HG02943 (cell line): ENCODE measurements at regions not wholly inside any gene's neighbourhood (a gene's known extent, or its start where the extent isn't known, plus 50 kb on each side); places are given as distances from the start of the nearest gene placed in this dataset.
"Not testable (repeated sequence)": the region's sequence is repeated elsewhere in the genome, so short reads cannot be mapped to it uniquely, and the experiment has no call there.

ENCODE experiments used
- ATAC-seq: cut with Tn5 transposase; IDR thresholded peaks from one replicate; pipeline ENCODE4 v1.9.1; 2021; ENCODE audit warnings: mild to moderate bottlenecking, low read depth, moderate library complexity; ENCODE audit not compliant: unreplicated experiment

GRCh38 chr6:82780334-82780733 is 285.3 kb downstream of the UBE3D start:
- ATAC-seq = no peak

DNA sequence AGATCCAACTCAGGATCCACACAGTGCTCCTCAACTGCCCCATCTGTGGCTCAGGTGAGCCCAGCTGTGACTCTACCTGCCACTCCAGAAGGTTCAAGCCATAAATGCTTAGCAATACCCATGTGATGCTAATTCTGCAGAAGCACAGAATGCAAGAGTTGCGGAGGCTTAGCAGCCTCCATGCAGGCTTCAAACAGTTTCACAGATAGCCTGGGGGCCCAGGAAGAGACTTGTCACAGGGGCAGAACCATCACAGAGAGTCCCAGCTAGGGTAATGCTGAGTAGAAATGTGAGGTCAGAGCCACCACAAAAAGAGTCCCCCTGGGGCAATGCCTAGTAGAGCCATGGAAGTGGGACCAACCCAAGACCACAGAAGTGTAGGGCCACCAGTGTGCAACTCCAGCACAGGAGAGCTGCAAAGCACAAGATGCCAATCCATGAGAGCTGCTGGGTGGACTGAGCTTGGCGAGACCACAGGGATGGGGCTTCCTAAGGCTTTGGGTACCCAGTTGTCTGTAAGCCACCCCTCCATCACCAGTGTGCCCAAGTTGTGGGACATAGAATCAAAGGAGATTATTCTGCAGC is 283.9 kb downstream of the UBE3D start:
- no peak for ATAC-seq

DNA sequence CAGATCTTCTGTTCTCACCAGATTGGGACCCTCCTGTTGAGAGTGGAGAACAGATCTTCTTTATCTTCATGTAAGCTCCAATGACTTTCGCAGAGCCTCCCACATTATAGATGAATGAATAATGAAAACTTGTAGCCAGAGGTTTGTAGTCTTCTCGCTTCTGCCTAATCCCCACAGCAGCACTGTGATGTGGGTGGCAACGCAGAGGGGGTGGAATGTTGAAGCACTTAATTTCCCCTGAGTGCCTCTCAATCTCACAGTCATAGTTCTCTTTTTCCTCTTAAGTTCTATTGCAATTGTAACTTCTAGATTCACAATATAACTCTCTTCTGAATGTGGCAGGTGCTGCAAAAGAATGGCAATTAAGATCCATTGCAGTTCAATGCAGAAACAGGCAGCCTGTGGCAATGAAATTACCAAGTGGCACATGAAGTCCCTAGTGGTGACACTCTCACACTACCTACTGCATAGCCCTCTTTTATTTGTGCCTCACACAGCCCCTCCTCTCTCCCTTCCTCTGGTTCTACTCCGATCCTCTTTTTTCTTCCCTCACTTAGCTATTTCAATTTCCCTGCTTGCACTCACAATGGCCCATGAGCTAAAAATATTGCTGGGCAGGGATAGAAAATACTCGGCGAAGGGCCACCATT is 281.9 kb downstream of the UBE3D start:
- no peak for ATAC-seq

- no peak for ATAC-seq
Observed at GRCh38 chr6:82785206-82785605, 280.4 kb downstream of the UBE3D start.

- ATAC-seq = no peak
Observed at GRCh38 chr6:82786248-82786647, 279.4 kb downstream of the UBE3D start.

- no peak for ATAC-seq
Observed at GRCh38 chr6:82795940-82796339, 269.7 kb downstream of the UBE3D start.

- ATAC-seq = no peak
Observed at GRCh38 chr6:82801083-82801482, 264.6 kb downstream of the UBE3D start.

DNA sequence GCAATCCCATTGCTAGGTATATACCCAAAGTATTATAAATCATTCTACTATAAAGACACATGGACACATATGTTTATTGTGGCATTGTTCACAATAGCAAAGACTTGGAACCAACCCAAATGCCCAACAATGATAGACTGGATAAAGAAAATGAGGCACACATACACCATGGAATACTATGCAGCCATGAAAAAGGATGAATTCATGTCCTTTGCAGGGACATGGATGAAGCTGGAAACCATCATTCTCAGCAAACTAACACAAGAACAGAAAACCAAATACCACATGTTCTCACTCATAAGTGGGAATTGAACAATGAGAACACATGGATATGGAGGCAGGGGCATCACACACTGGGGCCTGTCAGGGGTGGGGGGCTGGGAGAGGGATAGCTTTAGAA is 249.4 kb downstream of the UBE3D start:
- ATAC-seq = not testable (repeated sequence)

GRCh38 chr6:82818727-82819126 is 246.9 kb downstream of the UBE3D start:
- no peak for ATAC-seq

DNA sequence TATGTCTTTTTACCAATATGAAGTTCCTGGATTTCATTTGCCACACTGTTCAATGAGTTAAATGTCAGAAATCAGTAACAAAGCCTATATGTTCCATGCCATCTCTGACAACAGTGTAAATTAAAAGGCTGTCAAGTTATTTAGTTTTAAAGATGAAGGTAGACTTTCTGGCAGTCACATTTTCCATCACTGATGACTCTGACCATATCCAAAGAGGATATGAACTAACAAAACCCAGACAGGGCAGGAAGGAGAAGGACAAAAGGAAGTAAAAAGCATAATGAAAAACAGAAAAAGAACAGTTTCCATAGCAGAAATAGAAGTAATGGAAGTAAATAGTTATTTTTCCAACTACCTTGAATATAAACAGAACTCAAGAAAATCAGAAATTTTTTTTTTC is 242.3 kb downstream of the UBE3D start:
- ATAC-seq = no peak

DNA sequence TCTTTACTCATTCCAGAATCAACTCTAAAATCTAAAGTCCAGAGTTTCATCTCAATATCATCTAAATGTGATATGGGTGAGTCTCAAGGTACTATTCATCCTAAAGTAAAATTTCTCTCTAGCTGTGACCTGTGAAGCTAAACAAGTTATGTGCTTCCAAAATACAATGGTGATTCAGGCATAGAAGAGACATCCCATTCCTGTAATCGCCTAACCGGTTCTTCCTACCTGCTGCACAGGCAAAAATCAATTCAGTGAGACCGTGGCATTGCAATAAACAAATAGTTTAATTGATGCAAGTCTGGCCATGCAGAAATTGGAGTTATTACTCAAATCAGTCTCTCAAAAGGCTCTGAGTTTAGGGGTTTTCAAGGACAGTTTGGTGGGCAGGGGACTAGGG is 232.8 kb downstream of the UBE3D start:
- ATAC-seq = no peak

DNA sequence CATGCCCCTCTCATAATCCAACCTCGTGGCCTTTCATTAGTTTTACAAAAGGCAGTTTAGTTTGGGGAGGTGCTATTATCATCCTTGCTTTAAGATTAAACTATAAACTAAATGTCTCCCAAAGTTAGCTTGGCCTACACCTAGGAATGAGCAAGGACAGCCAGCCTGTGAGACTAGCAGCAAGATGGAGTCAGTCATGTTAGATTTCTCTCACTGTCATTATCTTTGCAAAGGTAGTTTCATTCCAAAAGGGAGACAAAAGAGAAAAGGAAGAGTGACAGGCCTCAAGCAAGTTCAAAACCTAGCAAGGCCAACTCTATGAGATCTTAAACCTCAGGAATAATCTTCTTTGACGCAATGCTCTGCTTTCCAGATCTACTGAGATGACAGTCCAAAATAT is 232.2 kb downstream of the UBE3D start:
- ATAC-seq = no peak

DNA sequence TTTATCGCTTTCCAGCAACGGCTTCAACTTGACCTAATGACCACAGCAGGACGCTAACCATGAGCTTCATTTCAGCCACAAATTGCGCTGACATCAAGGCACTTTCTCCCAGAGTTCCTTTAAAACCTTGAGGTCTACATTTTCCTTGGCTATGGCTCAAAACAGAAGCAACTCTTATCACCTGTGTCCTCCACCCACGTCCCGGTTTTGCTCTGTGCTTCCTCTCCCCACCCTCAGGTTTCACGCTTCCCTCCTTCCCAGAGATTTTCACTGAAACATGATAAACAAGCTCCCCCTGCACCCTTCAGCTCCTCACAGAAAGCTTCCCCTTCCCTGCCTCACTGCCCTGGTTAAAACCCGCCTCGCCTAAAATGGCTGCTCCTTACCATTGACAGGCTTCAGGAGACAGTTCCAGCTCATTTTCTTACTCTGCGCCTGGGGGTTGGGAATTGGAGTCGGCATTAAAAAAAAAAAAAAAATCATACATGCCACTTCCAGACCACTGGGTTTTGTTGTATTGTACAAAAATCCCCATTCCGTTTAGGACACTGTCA is 229.5 kb downstream of the UBE3D start:
- no peak for ATAC-seq

GRCh38 chr6:82840571-82840970 is 225.1 kb downstream of the UBE3D start:
- no peak for ATAC-seq

GRCh38 chr6:82841309-82841708 is 224.3 kb downstream of the UBE3D start:
- ATAC-seq = no peak
